ENCODE measurements at regions not wholly inside any gene's neighbourhood (a gene's known extent, or its start where the extent isn't known, plus 50 kb on each side); places are given as distances from the start of the nearest gene placed in this dataset.

GRCh38 chr12:67377021-67377420, 107.9 kb downstream of the CAND1 start:
- no peaks in the 10 kb centered on the region for H3K4me1 Mint-ChIP-seq
- no peaks in the 10 kb centered on the region for H3K27me3 Mint-ChIP-seq (ENCODE audit: low read depth)
- Histone ChIP-seq H4K20me1 (ENCODE audit: control insufficient read depth, insufficient read depth, insufficient read length) (no peaks in the 10 kb centered on the region), H3K9me3 (ENCODE audit: control insufficient read depth, low read depth, low read length) (no peaks in the 10 kb centered on the region), H3K4me2 (ENCODE audit: insufficient read depth, insufficient read length, low read length) (no peak overlapping the region), H3K4ac (ENCODE audit: low read depth, low read length) (no peak overlapping the region), H2BK20ac (ENCODE audit: low read depth, low read length, poor library complexity, severe bottlenecking) (no peak overlapping the region), H3T11ph (ENCODE audit: low read length) (no peak overlapping the region), H3K23ac (ENCODE audit: insufficient read length, low read depth, low read length) (no peak overlapping the region), H3K79me2 (ENCODE audit: insufficient read depth, low read length) (no peaks in the 10 kb centered on the region), H2AFZ (ENCODE audit: low read length) (no peak overlapping the region), H4K5ac (ENCODE audit: insufficient read length, low read depth, low read length) (no peak overlapping the region), H2BK12ac (ENCODE audit: insufficient read length, low read depth, low read length) (no peak overlapping the region), H3K9ac (ENCODE audit: extremely low read depth, insufficient read length, low read length) (no peak overlapping the region), H2BK5ac (ENCODE audit: insufficient read length, low read length) (no peak overlapping the region), H3K27me3 (ENCODE audit: insufficient read depth, low read length) (no peaks in the 10 kb centered on the region), H3K23me2 (ENCODE audit: insufficient read length, low read depth, low read length, poor library complexity, severe bottlenecking) (no peaks in the 10 kb centered on the region), H3K4me1 (ENCODE audit: insufficient read depth, low read length) (no peaks in the 10 kb centered on the region), H3K79me1 (ENCODE audit: insufficient read depth, low read depth, low read length, poor library complexity, severe bottlenecking) (no peaks in the 10 kb centered on the region), H4K91ac (ENCODE audit: insufficient read length, low read depth, low read length) (no peak overlapping the region), H3K27ac (ENCODE audit: insufficient read length, low read depth, low read length) (no peak overlapping the region), H3K56ac (ENCODE audit: insufficient read length, low read depth, low read length) (no peak overlapping the region), H4K8ac (replicated peaks; ENCODE audit: insufficient read length, low read depth, low read length) (no peak overlapping the region), H2BK120ac (ENCODE audit: low read depth, low read length, poor library complexity, severe bottlenecking) (no peak overlapping the region), H3K14ac (ENCODE audit: insufficient read depth, low read length) (no peak overlapping the region), H2BK15ac (ENCODE audit: low read depth, low read length) (no peak overlapping the region), H2AK5ac (ENCODE audit: insufficient read length, low read length) (no peak overlapping the region), H3K18ac (ENCODE audit: insufficient read length, low read depth, low read length) (no peak overlapping the region)
- no peaks in the 10 kb centered on the region for H3K36me3 Mint-ChIP-seq (ENCODE audit: insufficient read depth in 1 of 3, low read depth in 3 of 3)
- no CpG with 5 or more reads among the region's 4 CpGs for WGBS (ENCODE audit: extremely low coverage, insufficient read length, low lambda C conversion rate)
- no peak overlapping the region for H3K27ac Mint-ChIP-seq
- TF ChIP-seq CTCF (conservative IDR thresholded peaks at IDR 0.05), result no peak
- H3K9me3 Mint-ChIP-seq, result no peaks in the 10 kb centered on the region; a peak in 1 of 5 replicates
- H3K4me3 Mint-ChIP-seq, result no peak overlapping the region
- no peak for DNase-seq
